Parathyroid adenoma (tissue), 2 donors: ENCODE measurements at regions not wholly inside any gene's neighbourhood (a gene's known extent, or its start where the extent isn't known, plus 50 kb on each side); places are given as distances from the start of the nearest gene placed in this dataset.
A peak's percentile ranks its signal among the peaks of the same experiment; 100 is the strongest.

Experiments
- H2AFZ ChIP-seq: fragments of 300-600 bp; sonication (generic); one replicate; pipeline ENCODE4 v1.7.0; 2017; ENCODE audit warnings: antibody characterized with exemption, mild to moderate bottlenecking
- H3K27ac ChIP-seq: fragments of 300-600 bp; sonication (generic); one replicate; pipeline ENCODE4 v1.7.0; 2017
- H3K27me3 ChIP-seq: fragments of 300-600 bp; sonication (generic); one replicate; pipeline ENCODE4 v1.7.0; 2017; ENCODE audit warnings: low read length; ENCODE audit not compliant: control insufficient read depth, insufficient read depth
- H3K36me3 ChIP-seq: fragments of 300-600 bp; sonication (generic); one replicate; pipeline ENCODE4 v1.7.0; 2017; ENCODE audit warnings: low read length; ENCODE audit not compliant: control insufficient read depth, insufficient read depth
- H3K4me1 ChIP-seq: fragments of 300-600 bp; sonication (generic); one replicate; pipeline ENCODE4 v1.7.0; 2017; ENCODE audit warnings: control low read depth
- H3K4me2 ChIP-seq: fragments of 300-600 bp; sonication (generic); one replicate; pipeline ENCODE4 v1.7.0; 2017; ENCODE audit warnings: low read length
- H3K4me3 ChIP-seq: fragments of 300-600 bp; sonication (generic); one replicate; pipeline ENCODE4 v1.7.0; 2017; ENCODE audit warnings: low read depth, low read length
- H3K79me2 ChIP-seq: fragments of 300-600 bp; sonication (generic); one replicate; pipeline ENCODE4 v1.7.0; 2017; ENCODE audit warnings: control low read depth
- H3K9ac ChIP-seq: fragments of 300-600 bp; sonication (generic); one replicate; pipeline ENCODE4 v1.7.0; 2017; ENCODE audit warnings: mild to moderate bottlenecking
- H3K9me3 ChIP-seq: fragments of 300-600 bp; sonication (generic); one replicate; pipeline ENCODE4 v1.7.0; 2017; ENCODE audit warnings: low read length; ENCODE audit not compliant: control insufficient read depth
- CTCF ChIP-seq: fragments of 300-600 bp; sonication (generic); IDR thresholded peaks from one replicate; pipeline ENCODE4 v1.7.0; 2017; ENCODE audit warnings: antibody characterized with exemption, mild to moderate bottlenecking
- donor health status: primary hyperparathyroidism.

GRCh38 chr5:68467208-68467607 lies 251.7 kb downstream of the PIK3R1 start:
- no peak overlapping the region for H2AFZ ChIP-seq
- no peaks in the 10 kb centered on the region for H3K27me3 ChIP-seq
- H3K79me2 ChIP-seq = no peaks in the 10 kb centered on the region
- no peak overlapping the region for H3K4me2 ChIP-seq
- H3K36me3 ChIP-seq = no peaks in the 10 kb centered on the region
- no peak for TF ChIP-seq CTCF
- no peaks in the 10 kb centered on the region for H3K9me3 ChIP-seq
- no peak overlapping the region for H3K27ac ChIP-seq
- H3K4me3 ChIP-seq = no peak overlapping the region
- no peaks in the 10 kb centered on the region for H3K4me1 ChIP-seq
- H3K9ac ChIP-seq = no peak overlapping the region

- Histone ChIP-seq H2AFZ (no peak overlapping the region), H3K27me3 (no peaks in the 10 kb centered on the region), H3K27ac (no peak overlapping the region), H3K4me2 (no peak overlapping the region), H3K79me2 (no peaks in the 10 kb centered on the region), H3K4me3 (no peak overlapping the region), H3K9me3 (no peaks in the 10 kb centered on the region), H3K9ac (no peak overlapping the region), H3K36me3 (no peaks in the 10 kb centered on the region), H3K4me1 (no peaks in the 10 kb centered on the region)
- no peak for TF ChIP-seq CTCF
Measured at GRCh38 chr5:68467794-68468193, 252.2 kb downstream of the PIK3R1 start.

GRCh38 chr5:68468322-68468721 lies 252.8 kb downstream of the PIK3R1 start:
- no peaks in the 10 kb centered on the region for H3K9me3 ChIP-seq
- H3K4me2 ChIP-seq = no peak overlapping the region
- H3K79me2 ChIP-seq = no peaks in the 10 kb centered on the region
- H3K4me3 ChIP-seq = no peak overlapping the region
- no peaks in the 10 kb centered on the region for H3K36me3 ChIP-seq
- TF ChIP-seq CTCF = no peak
- no peak overlapping the region for H3K27ac ChIP-seq
- no peaks in the 10 kb centered on the region for H3K4me1 ChIP-seq
- H3K9ac ChIP-seq = no peak overlapping the region
- no peak overlapping the region for H2AFZ ChIP-seq
- no peaks in the 10 kb centered on the region for H3K27me3 ChIP-seq

GRCh38 chr5:68475476-68475983 lies 260.0 kb downstream of the PIK3R1 start:
- TF ChIP-seq CTCF = no peak
- no peaks in the 10 kb centered on the region for H3K9me3 ChIP-seq
- no peak overlapping the region for H3K4me2 ChIP-seq
- H3K27me3 ChIP-seq = no peaks in the 10 kb centered on the region
- no peaks in the 10 kb centered on the region for H3K36me3 ChIP-seq
- peak overlapping the region; percentile 74 for H2AFZ ChIP-seq
- no peak overlapping the region for H3K4me3 ChIP-seq
- peaks cover 32% of the 10 kb centered on the region for H3K4me1 ChIP-seq
- no peak overlapping the region for H3K9ac ChIP-seq
- H3K79me2 ChIP-seq = no peaks in the 10 kb centered on the region
- no peak overlapping the region for H3K27ac ChIP-seq

GRCh38 chr5:68476854-68477253 lies 261.3 kb downstream of the PIK3R1 start:
- H3K27me3 ChIP-seq = no peaks in the 10 kb centered on the region
- H3K9me3 ChIP-seq = no peaks in the 10 kb centered on the region
- H3K4me2 ChIP-seq = no peak overlapping the region
- no peak overlapping the region for H3K4me3 ChIP-seq
- no peak overlapping the region for H3K27ac ChIP-seq
- H3K9ac ChIP-seq = no peak overlapping the region
- H3K79me2 ChIP-seq = no peaks in the 10 kb centered on the region
- peak overlapping the region; percentile 63 for H2AFZ ChIP-seq
- no peaks in the 10 kb centered on the region for H3K36me3 ChIP-seq
- peaks cover 41% of the 10 kb centered on the region for H3K4me1 ChIP-seq
- TF ChIP-seq CTCF = peak; percentile 28
